HFFc6 (cell line): ENCODE measurements at regions not wholly inside any gene's neighbourhood (a gene's known extent, or its start where the extent isn't known, plus 50 kb on each side); places are given as distances from the start of the nearest gene placed in this dataset.

Experiments used
- DNase-seq: peaks from one replicate; pipeline ENCODE4 v3.0.0-alpha.2; 2018
- H3K27ac Mint-ChIP-seq: 2 replicates; pipeline ENCODE4 v1.8.0; 2020; ENCODE audit warnings: mild to moderate bottlenecking, mixed read lengths
- H3K27me3 Mint-ChIP-seq: 2 replicates; pipeline ENCODE4 v1.8.0; 2021; ENCODE audit warnings: mild to moderate bottlenecking, moderate library complexity, mixed read lengths; ENCODE audit not compliant: insufficient read depth
- H3K36me3 Mint-ChIP-seq: 2 replicates; pipeline ENCODE4 v1.8.0; 2021; ENCODE audit warnings: low read depth, mixed read lengths
- H3K4me1 Mint-ChIP-seq: 2 replicates; pipeline ENCODE4 v1.8.0; 2020; ENCODE audit warnings: low read depth, mixed read lengths
- H3K4me3 Mint-ChIP-seq: 2 replicates; pipeline ENCODE4 v1.8.0; 2020; ENCODE audit warnings: mild to moderate bottlenecking, moderate library complexity, mixed read lengths
- H3K9me3 Mint-ChIP-seq: 2 replicates; pipeline ENCODE4 v1.8.0; 2020; ENCODE audit warnings: mild to moderate bottlenecking, mixed read lengths
- TF ChIP-seq, protein P1 (sequence below): fragments of 200-600 bp; sonication (generic); IDR thresholded peaks from 2 replicates; pipeline ENCODE4 v1.5.0; 2021; ENCODE audit warnings: antibody characterized with exemption, mild to moderate bottlenecking

DNA sequence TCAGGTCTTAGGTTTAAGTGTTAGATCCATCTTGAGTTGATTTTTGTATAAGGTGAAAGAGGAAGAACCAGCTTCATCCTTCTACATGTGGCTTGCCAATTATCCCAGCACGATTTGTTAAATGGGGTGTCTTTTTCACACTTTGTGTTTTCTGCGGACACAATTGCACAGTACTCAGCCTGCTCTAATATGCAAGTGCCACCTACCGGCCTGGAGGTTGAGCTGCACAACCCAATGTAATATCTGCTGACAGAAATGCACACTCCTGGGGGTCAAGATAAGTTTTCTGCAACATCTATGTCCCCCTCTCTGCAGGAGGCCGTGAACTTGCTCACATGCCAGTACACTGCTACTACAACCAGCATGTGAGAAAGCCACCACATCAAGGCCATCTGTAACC is 791.9 kb upstream of the ROBO1 start:
- DNase-seq: no peak
- Mint-ChIP-seq H3K9me3 (peaks cover 24% of the 10 kb centered on the region), H3K27me3 (no peaks in the 10 kb centered on the region), H3K36me3 (no peaks in the 10 kb centered on the region), H3K4me3 (no peak overlapping the region), H3K4me1 (no peaks in the 10 kb centered on the region), H3K27ac (no peak overlapping the region)
- TF ChIP-seq, protein P1, sequence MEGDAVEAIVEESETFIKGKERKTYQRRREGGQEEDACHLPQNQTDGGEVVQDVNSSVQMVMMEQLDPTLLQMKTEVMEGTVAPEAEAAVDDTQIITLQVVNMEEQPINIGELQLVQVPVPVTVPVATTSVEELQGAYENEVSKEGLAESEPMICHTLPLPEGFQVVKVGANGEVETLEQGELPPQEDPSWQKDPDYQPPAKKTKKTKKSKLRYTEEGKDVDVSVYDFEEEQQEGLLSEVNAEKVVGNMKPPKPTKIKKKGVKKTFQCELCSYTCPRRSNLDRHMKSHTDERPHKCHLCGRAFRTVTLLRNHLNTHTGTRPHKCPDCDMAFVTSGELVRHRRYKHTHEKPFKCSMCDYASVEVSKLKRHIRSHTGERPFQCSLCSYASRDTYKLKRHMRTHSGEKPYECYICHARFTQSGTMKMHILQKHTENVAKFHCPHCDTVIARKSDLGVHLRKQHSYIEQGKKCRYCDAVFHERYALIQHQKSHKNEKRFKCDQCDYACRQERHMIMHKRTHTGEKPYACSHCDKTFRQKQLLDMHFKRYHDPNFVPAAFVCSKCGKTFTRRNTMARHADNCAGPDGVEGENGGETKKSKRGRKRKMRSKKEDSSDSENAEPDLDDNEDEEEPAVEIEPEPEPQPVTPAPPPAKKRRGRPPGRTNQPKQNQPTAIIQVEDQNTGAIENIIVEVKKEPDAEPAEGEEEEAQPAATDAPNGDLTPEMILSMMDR: no peak

- Mint-ChIP-seq H3K4me3 (no peak overlapping the region), H3K36me3 (no peaks in the 10 kb centered on the region; the same call in 1 of the 2 replicates), H3K27me3 (no peaks in the 10 kb centered on the region), H3K4me1 (no peaks in the 10 kb centered on the region), H3K27ac (no peak overlapping the region), H3K9me3 (peaks cover 18% of the 10 kb centered on the region)
- TF ChIP-seq, protein P1: no peak
- no peak for DNase-seq
Observed at GRCh38 chr3:80556763-80557162, 789.0 kb upstream of the ROBO1 start.

GRCh38 chr3:80554304-80554703 is 786.5 kb upstream of the ROBO1 start:
- Mint-ChIP-seq H3K27me3 (no peaks in the 10 kb centered on the region), H3K4me3 (no peak overlapping the region), H3K36me3 (no peaks in the 10 kb centered on the region; the same call in 1 of the 2 replicates), H3K4me1 (no peaks in the 10 kb centered on the region), H3K27ac (no peak overlapping the region), H3K9me3 (peaks cover 14% of the 10 kb centered on the region)
- TF ChIP-seq, protein P1: no peak
- no peak for DNase-seq

DNA sequence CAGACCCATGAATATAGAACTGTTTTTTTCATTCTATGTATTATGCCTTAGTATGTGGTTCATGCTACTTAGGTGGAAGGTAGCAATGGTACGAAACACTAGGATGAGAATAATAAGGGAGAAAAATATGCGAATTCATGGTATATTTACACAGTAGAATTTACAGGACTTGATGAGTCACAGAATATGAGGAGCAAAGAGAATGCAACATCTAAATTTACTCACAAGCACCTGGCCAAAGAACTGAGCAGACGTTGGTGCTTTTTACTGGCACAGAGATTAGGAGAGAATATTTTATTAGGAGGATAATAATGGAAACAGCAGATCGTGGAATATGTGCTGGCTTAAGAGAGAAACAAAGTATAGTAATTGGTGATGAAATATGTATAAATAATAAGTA is 785.4 kb upstream of the ROBO1 start:
- TF ChIP-seq, protein P1: no peak
- no peak for DNase-seq
- no peak overlapping the region for H3K27ac Mint-ChIP-seq
- no peaks in the 10 kb centered on the region for H3K4me1 Mint-ChIP-seq
- H3K9me3 Mint-ChIP-seq: peaks cover 14% of the 10 kb centered on the region
- H3K4me3 Mint-ChIP-seq: no peak overlapping the region
- no peaks in the 10 kb centered on the region for H3K27me3 Mint-ChIP-seq
- no peaks in the 10 kb centered on the region; the same call in 1 of the 2 replicates for H3K36me3 Mint-ChIP-seq

- Mint-ChIP-seq H3K27ac (no peak overlapping the region), H3K4me3 (no peak overlapping the region), H3K4me1 (no peaks in the 10 kb centered on the region), H3K27me3 (no peaks in the 10 kb centered on the region), H3K36me3 (no peaks in the 10 kb centered on the region; the same call in 1 of the 2 replicates), H3K9me3 (peaks cover 14% of the 10 kb centered on the region)
- no peak for DNase-seq
- TF ChIP-seq, protein P1: no peak
Observed at GRCh38 chr3:80550174-80550573, 782.4 kb upstream of the ROBO1 start.

DNA sequence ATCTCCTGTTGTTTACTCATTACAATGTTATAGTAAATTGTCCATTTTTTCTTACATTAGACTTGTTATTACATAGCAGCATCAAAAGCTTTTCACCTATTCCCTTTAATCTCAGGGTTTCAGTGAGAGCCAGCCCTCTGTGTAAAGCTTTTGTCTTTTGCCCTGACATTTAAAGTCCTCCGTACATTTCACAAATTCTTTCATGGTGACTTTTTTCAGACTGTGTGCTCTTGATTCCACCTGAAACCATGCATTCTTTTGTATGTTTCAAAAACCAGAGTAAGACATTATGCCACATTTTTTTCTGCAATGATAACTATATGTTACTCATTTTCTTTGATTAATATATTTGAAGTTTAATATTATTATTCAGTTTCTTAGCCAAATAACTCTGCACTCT is 781.4 kb upstream of the ROBO1 start:
- no peak overlapping the region for H3K27ac Mint-ChIP-seq
- peaks cover 23% of the 10 kb centered on the region for H3K9me3 Mint-ChIP-seq
- H3K27me3 Mint-ChIP-seq: no peaks in the 10 kb centered on the region
- DNase-seq: no peak
- no peak overlapping the region for H3K4me3 Mint-ChIP-seq
- TF ChIP-seq, protein P1: no peak
- no peaks in the 10 kb centered on the region for H3K4me1 Mint-ChIP-seq
- no peaks in the 10 kb centered on the region; the same call in 1 of the 2 replicates for H3K36me3 Mint-ChIP-seq
